HG03175 (cell line): ENCODE measurements at regions not wholly inside any gene's neighbourhood (a gene's known extent, or its start where the extent isn't known, plus 50 kb on each side); places are given as distances from the start of the nearest gene placed in this dataset.
A peak's percentile ranks its signal among the peaks of the same experiment; 100 is the strongest.

Source experiments
- ATAC-seq: cut with Tn5 transposase; IDR thresholded peaks from one replicate; pipeline ENCODE4 v1.9.1; 2021; ENCODE audit warnings: mild to moderate bottlenecking, moderate library complexity; ENCODE audit not compliant: unreplicated experiment

DNA sequence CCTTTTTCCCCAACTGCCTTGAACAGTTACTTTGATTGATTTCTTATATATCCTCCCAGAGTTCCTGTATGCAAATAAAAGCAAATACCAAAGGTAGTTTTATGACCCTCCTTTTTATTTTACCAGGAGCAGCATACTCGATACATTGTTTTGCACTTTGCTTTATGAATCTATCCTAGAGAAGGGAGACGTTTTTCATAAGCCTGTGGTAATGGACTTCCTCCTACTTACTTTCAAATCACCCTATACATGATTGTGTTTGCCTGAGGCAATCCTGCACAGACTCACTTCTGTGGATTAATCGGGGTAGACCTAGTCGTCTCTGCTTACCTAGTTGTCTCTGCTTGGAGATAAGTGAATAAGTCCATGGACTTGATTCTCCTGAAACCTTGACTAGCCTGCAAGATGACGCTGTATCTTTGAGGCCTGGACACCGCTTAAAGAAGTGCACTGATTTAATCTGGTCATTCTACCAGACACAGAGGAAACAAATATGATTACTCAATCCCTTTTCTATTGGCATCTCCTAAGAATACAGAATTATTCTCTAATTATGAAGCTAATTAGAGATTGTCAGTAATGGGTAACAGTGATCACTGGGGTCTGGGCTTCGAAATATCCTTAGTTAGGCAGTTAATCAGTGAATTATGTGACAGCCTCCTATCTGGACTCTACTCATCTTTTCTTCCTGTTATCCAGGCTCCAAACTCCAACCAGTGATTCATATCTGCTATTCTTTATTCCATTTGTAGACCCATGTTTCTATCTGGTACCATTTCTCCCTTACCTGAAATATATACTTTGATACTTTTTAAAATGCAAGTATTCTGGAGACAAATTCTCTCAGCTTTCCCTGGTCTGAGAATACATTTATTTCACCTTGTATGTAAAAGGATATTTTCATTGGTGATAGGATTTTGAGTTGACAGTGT is 447.4 kb upstream of the TRIB2 start:
- no peak for ATAC-seq

DNA sequence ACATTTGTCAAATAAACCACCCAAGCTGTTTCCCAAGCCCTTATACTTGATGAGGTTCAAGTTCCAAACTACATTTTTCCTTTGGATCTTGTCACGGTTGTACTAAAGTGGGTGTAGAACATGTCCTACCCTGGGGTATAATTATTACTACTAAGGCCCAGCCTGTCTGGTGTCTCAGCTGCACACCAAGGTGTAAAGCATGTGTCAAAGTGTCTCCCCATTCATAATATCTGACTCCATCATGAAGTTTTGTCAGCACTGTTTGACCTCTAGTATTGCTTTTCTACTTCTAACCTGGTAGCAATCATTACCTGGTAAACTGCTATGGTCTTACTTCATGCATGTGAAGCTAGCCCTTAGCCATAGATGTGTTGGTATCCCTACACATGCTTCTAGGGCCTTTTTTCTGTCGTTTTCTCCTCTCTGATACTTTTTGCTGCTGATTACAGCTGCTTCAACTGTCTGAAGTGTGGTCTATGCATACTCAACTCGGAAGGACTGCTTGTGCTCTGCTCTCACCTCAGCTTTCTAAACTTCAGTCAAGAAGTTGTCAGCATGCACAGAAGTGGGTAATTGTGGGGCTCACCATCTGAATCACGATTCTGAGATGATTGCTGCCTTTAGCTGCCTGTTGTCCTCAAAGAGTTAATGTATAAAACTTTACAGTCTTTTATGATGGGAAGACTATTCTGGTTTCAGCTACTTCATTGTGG is 445.7 kb upstream of the TRIB2 start:
- ATAC-seq = peak; percentile 61

DNA sequence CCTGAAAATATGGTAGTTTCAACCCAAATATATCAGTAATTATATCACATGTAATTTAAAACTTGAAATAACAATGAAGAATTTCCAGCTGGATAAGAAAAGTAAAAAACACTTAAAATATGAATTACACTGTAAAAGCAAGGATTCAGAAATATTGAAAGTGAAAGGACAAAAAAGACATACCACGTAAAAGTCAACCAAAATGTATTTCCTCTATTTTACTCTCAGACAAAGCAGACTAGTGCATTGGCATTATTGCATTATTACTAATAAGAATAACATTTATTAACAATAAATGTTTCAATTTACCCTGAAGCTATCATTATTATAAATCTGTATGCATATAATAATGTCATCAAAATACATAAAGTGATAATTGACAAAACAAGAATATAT is 445.1 kb upstream of the TRIB2 start:
- no peak for ATAC-seq

DNA sequence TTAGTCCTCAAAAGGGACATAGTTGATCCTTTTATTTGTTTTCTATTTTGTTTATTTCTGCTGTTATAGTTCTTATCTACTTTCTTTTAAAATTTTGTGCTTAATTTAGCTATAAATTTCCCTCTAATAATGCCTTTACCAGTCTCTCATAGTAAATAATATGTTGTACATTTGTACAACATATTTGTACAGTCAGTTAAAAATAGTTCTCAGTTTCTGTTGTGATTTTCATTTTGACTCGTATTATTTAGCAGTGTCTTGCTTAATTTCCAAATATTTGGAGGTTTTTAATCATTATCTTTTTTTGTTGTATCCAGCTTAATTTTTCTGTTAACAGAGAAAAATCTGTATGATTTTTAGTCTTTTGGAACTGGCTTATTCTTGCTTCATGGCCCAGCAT is 443.6 kb upstream of the TRIB2 start:
- ATAC-seq = no peak

DNA sequence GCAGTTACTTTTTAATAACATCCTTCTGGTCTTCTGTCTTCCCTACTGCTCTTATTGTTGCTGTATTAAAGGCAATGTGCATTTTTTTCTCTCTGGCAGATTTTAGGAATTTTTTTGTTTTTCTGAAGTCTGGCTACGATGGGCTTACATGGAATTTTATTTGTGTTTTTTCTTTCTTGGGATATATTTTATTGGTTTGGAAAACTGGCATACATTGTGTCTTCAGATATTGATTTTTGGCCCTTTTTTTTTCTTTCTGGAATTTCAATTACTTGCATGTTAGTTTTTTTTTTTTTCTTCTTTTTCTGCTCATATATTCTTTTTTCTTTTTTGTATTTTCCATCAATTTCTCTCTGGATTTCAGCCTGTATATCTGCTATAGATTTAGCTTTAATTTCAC is 442.1 kb upstream of the TRIB2 start:
- ATAC-seq = no peak

DNA sequence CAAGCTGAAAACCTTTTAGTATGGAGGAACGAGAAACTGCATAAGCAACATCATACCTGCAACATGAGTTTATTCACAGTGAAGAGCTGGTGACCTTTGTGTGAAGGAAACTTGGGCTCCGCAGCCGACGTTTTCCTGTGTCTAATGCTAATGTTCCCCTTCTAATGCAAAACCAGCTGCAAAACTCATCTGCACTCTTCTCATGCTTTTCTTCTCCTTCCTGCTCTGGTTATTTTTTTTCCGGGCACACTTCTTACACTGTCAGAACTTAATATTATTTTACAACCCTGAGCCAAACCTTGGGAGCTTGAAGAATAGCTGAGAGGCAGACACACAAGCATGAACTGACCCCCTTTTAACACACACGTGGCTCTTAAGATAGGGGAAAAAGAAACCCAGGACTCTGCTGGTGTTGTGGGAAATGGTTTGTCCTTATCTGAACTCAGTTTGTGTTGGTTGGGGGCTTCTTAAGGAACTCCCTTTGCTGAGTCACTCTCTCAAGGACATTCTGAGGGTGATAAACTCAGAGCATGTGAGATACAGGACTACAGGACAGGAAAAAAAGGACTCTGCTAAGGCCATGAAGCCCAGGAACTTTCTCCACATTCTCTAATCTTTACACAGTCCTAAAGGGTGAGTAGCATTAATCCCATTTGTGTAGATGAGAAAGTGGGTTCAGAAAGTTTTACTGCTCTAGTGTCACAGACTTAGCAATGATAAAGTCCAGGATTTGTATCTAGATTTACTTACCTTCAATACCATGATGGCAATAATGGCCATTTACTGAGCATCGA is 439.3 kb upstream of the TRIB2 start:
- no peak for ATAC-seq

DNA sequence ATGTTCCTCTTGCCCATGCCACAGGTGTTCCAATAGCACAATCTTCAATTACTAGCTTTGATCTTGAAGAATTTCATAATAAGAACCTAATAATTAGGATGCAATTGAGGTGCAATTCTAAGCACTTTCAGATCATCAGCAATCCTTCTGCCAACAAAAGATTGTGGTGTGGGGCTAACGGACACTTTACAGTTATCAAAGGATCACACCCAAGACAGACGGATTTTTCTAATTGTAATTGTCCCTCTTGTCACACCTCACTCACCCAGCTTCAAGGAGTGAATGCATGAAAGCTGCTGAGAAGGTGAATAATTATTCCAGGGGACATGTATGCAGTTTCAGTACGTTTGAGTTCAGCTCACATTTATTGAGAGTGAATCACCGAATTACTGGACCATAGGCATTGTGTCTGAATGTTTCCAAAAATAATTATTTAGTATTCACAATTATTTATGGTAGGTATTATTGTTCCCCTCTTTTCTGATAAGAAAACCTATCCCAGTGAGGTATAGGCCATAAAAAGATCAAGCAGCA is 438.5 kb upstream of the TRIB2 start:
- ATAC-seq = no peak

DNA sequence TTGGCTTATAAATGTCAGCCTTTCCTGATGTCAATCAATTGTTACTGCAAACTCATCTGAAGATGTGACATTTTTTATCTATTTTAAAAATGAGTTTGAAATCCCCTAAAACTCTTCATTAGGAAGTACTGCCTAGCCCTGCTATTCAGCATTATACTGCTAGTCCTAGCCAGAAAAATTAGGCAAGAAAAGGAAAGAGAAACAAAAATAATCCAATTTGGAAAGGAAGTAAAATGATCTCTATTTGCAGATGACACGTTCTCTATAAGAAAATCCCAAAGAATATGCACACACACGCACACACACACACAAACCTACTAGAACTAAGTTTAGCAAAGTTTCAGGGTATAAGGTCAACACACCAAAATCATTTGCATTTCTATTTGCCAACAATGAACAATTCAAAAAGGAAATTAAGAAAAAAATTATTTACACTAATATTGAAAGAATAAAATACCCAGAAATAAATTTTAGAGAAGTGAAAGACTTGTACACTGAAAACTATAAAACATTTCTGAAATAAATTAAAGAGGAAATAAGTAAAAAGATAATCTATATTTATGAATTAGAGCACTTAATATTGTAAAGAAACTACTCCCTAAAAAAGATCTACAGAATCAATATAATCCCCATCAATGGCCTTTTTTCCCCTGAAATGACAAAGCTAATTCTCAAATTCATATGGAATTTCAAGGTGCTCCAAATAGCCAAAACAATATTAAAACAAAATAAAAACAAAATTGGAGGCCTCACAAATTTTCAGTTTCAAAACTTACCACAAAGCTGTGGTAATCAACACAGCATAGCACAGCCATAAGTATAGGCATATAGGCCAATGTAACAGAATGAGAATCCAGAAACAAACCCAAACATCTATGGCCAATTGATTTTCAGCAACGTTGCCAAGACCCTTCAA is 433.7 kb upstream of the TRIB2 start:
- peak; percentile 87 for ATAC-seq

DNA sequence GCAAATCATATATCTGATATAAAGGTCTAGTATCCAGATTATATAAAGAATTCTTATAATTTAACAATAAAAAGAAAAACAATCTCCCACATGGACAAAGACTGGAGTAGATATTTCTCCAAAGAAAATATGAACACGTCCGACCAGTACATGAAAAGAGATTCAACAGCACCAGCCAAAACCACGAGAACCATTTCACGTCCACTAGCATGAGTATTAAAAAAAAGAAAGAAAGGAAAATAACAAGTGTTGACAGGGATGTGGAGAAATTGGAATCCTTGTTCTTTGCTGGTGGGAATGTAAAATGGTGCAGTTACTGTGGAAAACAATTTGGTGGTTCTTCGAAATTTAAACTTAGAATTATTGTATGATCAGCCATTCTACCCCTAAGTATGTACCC is 432.7 kb upstream of the TRIB2 start:
- ATAC-seq = no peak

DNA sequence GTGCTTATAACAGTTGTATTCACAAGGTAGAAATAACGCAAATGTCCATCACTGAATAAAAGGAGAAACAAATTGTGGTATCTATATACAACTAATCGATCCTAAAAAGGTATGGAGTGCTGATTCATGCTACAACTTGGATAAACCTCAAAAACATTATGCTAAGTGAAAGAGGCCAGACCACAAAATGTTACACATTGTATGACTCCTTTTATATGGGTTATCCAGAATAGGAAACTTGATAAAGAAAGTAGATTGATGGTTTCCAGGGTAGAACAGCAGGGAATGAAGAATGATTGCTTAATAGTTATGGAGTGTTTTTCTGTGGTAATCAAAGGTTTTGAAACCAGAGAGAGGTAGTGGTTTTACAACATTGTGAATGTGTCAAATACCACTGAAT is 432.2 kb upstream of the TRIB2 start:
- no peak for ATAC-seq

DNA sequence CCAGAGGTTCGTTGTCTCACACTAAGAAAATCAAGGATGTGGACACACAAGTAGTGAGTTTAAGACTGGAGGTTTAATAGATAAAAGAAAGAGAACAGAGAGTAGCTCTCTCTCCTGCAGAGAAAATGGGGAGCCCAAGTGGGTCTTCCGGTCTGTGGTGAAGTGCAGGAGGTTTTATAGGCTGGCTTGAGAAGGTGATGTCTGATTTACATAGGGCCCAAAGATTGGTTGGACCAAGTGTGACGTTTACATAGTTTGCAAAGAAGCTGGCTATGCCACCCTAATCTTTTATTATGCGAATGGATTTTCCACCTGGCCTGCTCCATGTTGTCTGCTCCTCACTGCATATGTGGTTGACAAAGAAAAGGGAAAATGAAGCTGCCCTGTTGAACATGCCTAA is 430.4 kb upstream of the TRIB2 start:
- no peak for ATAC-seq

DNA sequence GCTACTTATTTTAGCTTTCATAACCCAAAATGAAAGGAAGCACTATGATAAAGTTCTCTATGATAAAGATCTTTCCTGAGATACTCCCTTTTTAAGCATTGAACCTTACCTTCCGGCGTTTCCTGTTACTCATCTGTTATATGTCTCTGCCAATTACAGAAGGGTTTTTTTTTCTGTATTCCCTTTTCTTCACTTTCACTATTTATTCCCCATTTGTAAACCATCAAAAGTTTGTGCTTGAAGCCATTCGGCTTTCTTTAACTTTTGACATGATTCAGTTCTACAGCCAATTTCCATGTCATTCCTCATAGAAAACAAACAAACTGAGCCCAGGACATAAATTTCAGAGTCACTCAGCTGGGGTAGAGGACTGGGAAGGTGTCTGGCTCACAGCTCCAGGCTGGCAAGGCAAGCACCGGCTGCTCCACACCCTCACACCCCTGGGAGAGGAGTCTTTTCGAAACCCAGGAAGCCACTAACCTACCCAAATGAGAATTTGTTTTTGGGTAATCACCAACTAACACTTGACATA is 429.4 kb upstream of the TRIB2 start:
- ATAC-seq = no peak

DNA sequence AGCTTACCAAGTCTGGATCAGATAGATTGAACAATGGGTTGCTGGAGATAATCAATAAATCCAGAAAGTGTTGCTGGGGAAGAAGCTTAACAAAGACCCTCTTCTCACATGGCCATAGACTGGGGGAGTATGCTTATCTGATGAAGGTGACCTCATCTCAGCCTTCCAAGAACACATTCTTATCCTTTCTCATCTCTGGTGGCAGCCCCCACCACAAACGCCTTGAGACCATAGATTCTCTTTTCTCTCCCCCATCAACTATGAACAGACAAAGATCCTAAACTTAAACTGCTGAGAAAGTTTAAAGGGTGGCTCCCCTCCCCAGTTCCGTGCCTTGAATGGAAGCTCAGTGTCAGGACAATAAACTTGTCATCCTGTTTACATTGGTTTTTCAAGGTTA is 428.7 kb upstream of the TRIB2 start:
- ATAC-seq = no peak

DNA sequence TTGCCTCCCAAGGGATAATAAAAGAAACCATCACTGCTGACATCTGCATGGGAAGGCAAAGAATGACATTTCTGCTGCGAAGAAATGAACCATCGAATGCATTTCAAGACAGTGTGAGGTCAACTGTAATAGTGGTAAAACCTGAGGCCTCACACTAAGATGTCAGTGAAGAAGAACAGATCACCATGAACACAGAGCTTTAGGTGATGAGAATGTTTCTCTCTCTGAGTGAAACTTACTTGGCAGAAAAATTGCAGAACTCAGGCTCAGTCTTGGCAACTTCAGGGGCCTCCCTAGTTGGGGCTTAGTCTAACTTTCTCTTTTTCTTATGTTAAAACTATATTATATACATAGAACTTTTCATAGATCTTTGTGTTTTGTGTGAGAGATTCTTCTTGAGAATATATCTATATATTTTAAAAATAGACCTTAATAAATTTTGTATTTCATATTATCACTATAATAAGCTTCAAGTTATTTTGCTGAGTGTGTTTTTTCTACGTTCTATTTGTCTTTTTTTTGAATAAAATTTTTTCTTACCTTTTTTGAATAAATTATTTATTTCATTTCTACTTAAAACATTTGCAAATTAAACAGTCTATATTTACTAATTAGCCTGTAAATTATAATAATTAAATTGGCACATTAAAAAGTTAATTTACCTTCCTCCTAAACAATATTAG is 427.5 kb upstream of the TRIB2 start:
- no peak for ATAC-seq

DNA sequence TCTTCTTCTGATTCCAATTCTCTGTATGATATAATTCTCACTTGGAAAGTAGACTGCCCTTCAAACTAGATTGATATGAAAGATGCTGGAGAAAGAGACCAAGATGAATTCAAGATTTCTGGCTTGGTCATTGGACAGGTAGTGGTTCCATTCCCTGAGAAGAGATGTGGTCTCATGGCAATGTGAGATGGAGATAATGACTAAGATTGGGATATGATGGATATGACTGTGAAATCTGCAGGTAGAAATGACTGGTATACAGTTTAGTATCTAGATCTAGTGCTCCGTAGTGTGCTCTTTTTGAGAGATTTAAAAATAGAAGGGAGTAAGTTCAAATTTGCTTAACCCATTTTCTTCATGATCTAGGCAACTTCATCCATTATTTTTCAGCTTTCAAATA is 425.4 kb upstream of the TRIB2 start:
- ATAC-seq = no peak

DNA sequence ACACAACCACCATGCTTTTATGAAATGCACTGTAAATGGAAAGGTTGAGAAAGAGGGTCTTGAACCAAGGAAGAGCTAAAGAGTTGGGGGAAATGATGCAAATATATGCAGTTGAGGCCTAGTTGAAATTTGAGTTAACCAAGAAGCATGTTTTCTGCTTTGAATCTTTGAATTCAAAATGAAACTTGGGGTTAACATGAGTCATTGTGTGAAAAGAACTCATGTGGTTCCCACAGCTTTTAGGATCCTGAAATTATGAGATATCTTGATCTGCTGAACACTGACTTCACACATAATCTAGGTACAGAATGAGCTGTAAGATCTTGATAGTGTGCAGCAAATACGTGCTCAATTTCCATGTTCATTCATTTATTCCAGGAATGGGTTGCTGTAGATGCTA is 422.9 kb upstream of the TRIB2 start:
- ATAC-seq = peak; percentile 96

DNA sequence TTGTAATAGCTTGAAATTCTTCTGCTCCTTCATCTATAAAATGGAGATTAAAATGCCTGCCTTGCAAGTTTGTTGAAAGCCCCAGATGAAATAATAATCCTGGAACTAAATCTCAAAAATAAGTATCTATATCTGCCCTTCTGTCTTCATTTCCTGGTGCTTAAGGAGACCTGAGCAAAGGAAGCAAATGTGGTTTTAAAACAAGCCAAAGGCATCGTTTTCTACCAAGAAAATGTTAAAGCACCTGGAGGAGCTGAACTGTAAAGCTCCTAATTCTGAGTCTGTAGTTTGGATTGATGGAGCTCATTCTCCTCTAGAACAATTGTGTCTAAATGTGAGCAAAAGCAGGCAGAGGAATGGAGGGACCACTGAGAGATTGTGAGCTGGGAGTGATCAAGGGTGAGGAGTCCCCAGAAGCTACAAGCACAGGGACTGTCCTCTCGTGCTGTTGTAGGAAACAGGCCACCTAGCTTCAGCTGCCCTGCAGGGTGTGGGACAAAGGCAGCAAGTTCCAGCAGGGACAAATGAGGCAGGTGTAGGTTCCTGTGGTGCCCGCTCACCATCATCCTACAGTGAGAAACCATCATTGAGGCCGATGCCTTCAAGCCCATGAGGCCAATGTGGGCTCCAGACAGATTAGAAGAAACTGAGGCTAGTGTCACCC is 420.7 kb upstream of the TRIB2 start:
- no peak for ATAC-seq

DNA sequence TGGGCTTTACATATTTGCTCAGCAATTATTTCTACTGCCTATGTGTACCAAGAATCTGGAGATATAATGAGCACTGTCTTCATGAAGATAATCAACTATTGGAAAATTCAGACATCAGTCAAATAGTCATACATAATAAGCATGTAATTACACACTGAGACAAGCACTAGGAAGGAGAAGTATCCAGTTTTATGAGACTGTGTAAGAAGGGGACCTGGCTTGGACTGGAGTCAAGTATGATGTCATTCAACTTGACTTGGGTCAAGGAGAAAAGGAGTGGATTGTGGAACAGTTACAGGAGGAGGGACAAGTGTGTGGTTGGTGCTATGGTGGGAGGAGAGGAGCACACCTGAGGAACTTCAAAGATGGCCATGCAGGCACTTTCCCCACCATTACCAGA is 419.8 kb upstream of the TRIB2 start:
- ATAC-seq = no peak

DNA sequence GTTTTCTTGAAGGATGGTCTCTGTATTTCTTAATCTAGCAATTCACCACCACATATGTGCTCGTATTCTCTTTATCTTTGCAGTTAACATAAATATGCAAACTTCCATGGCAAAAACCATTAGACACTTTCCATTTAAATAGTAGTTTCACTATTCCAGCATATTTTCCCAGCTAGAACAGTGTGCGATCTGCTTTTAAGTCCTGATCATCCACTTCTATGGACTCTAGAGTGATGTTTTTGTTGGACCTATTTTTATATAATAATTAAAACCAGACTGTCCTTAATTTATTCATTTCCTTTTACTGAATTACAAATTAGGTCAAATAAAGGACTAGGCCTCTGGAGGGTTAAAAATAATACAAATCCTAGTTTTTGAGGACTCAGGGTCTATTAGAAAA is 418.4 kb upstream of the TRIB2 start:
- no peak for ATAC-seq
